ENCODE measurements at regions not wholly inside any gene's neighbourhood (a gene's known extent, or its start where the extent isn't known, plus 50 kb on each side); places are given as distances from the start of the nearest gene placed in this dataset.

- Histone ChIP-seq H3K4me3 (ENCODE audit: low read depth, low read length) (no peak overlapping the region), H3K27ac (no peak overlapping the region), H3K9ac (no peak overlapping the region), H3K79me2 (no peaks in the 10 kb centered on the region), H2AFZ (peak overlapping the region; percentile 60), H3K36me3 (ENCODE audit: control insufficient read depth, insufficient read depth, low read length) (no peaks in the 10 kb centered on the region), H3K9me3 (ENCODE audit: control insufficient read depth, low read length) (no peaks in the 10 kb centered on the region), H3K4me1 (no peaks in the 10 kb centered on the region), H3K4me2 (ENCODE audit: low read length) (no peak overlapping the region), H3K27me3 (ENCODE audit: control insufficient read depth, insufficient read depth, low read length) (no peaks in the 10 kb centered on the region)
- no peak for TF ChIP-seq CTCF (IDR thresholded peaks at IDR 0.05)
Observed at GRCh38 chr16:25575363-25575762, 116.4 kb upstream of the HS3ST4 start.

DNA sequence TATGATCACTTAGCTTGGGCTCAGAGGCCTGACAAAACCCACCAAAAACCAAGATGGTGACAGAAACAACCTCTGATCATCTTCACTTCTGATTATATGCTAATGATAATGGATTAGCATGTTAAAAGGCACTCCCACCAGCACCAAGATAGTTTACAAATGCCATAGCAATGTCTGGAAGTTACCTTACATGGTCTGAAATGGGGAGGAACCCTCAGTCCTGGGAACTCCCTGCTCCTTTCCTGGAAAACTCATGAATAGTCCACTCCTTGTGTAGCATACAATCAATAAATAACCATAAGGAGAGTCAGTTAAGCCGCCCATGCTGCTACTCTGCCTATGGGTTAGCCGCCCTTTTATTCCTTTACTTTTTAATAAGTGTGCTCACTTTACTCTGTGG, 120.0 kb upstream of the HS3ST4 start:
- Histone ChIP-seq H3K4me2 (ENCODE audit: low read length) (no peak overlapping the region), H2AFZ (no peak overlapping the region), H3K4me1 (no peaks in the 10 kb centered on the region), H3K9ac (no peak overlapping the region), H3K4me3 (ENCODE audit: low read depth, low read length) (no peak overlapping the region), H3K9me3 (ENCODE audit: control insufficient read depth, low read length) (no peaks in the 10 kb centered on the region), H3K36me3 (ENCODE audit: control insufficient read depth, insufficient read depth, low read length) (no peaks in the 10 kb centered on the region), H3K27ac (no peak overlapping the region), H3K27me3 (ENCODE audit: control insufficient read depth, insufficient read depth, low read length) (no peaks in the 10 kb centered on the region), H3K79me2 (no peaks in the 10 kb centered on the region)
- TF ChIP-seq CTCF (IDR thresholded peaks at IDR 0.05): no peak

DNA sequence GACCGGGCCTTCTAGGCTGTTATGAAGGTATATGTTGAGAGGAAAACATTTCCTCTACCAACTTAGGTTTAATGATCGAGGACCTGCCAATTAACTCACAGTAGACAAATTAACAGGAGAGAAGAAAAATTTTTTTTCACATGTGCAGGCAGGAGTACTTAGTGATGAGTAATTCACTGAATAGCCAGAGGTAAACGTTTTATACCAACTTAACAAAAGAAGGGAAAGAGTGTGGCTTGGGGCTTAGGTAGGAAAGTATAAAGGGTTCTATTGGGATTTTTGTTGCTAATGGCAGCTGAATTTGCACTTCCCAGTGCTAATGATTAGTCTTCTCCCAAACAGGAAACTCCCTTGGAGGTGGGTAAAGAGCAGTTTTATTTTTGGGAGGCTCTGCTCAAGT, 121.6 kb upstream of the HS3ST4 start:
- Histone ChIP-seq H3K4me1 (peaks cover 12% of the 10 kb centered on the region), H3K79me2 (no peaks in the 10 kb centered on the region), H3K4me2 (ENCODE audit: low read length) (no peak overlapping the region), H3K27ac (no peak overlapping the region), H2AFZ (no peak overlapping the region), H3K9ac (no peak overlapping the region), H3K4me3 (ENCODE audit: low read depth, low read length) (no peak overlapping the region), H3K36me3 (ENCODE audit: control insufficient read depth, insufficient read depth, low read length) (no peaks in the 10 kb centered on the region), H3K9me3 (ENCODE audit: control insufficient read depth, low read length) (no peaks in the 10 kb centered on the region), H3K27me3 (ENCODE audit: control insufficient read depth, insufficient read depth, low read length) (no peaks in the 10 kb centered on the region)
- TF ChIP-seq CTCF (IDR thresholded peaks at IDR 0.05): no peak

GRCh38 chr16:25568991-25569390, 122.8 kb upstream of the HS3ST4 start:
- H3K27me3 ChIP-seq (ENCODE audit: control insufficient read depth, insufficient read depth, low read length): no peaks in the 10 kb centered on the region
- H3K4me1 ChIP-seq: peaks cover 12% of the 10 kb centered on the region
- H3K79me2 ChIP-seq: no peaks in the 10 kb centered on the region
- H3K4me3 ChIP-seq (ENCODE audit: low read depth, low read length): no peak overlapping the region
- no peak overlapping the region for H3K27ac ChIP-seq
- no peak for TF ChIP-seq CTCF (IDR thresholded peaks at IDR 0.05)
- H3K4me2 ChIP-seq (ENCODE audit: low read length): no peak overlapping the region
- no peak overlapping the region for H3K9ac ChIP-seq
- no peaks in the 10 kb centered on the region for H3K9me3 ChIP-seq (ENCODE audit: control insufficient read depth, low read length)
- H2AFZ ChIP-seq: no peak overlapping the region
- no peaks in the 10 kb centered on the region for H3K36me3 ChIP-seq (ENCODE audit: control insufficient read depth, insufficient read depth, low read length)

DNA sequence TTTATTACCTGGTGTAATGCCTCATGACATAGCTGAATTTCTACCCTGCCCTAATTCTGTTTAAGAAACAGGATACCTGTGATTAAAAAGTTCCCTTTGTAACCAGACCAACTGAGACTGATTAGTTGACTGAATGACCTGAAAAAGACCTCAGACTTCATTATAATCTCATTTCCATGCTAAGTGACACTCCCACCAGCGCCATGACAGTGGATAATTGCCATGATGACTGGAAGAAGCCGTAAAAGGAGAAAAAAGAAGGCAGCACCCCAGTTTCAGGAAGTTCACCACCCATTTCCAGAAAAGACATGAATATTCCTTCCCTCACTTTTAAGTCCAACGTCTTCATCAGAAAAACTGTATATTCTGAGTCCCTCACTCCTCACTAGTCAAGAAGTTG, 125.6 kb upstream of the HS3ST4 start:
- Histone ChIP-seq H3K79me2 (no peaks in the 10 kb centered on the region), H3K27me3 (ENCODE audit: control insufficient read depth, insufficient read depth, low read length) (no peaks in the 10 kb centered on the region), H3K9ac (no peak overlapping the region), H3K36me3 (ENCODE audit: control insufficient read depth, insufficient read depth, low read length) (no peaks in the 10 kb centered on the region), H3K4me1 (peaks cover 12% of the 10 kb centered on the region), H3K4me3 (ENCODE audit: low read depth, low read length) (no peak overlapping the region), H3K9me3 (ENCODE audit: control insufficient read depth, low read length) (no peaks in the 10 kb centered on the region), H3K4me2 (ENCODE audit: low read length) (no peak overlapping the region), H2AFZ (no peak overlapping the region), H3K27ac (peak overlapping the region; percentile 74)
- TF ChIP-seq CTCF (IDR thresholded peaks at IDR 0.05): no peak

Measured in parathyroid adenoma (tissue), 2 donors.